Thymus (tissue), 11 donors: ENCODE measurements at regions not wholly inside any gene's neighbourhood (a gene's known extent, or its start where the extent isn't known, plus 50 kb on each side); places are given as distances from the start of the nearest gene placed in this dataset.

Source experiments
- DNase-seq, 9 donors: peaks; one replicate each; pipeline ENCODE4 v3.0.0-alpha.2; 2013; ENCODE audit warnings: low spot score in 9 of 9, low read depth in 6 of 9, missing footprints in 1 of 9
- H3K27ac ChIP-seq, 2 donors: one replicate each; pipeline ENCODE4 v1.5.1; 2013; ENCODE audit warnings: control low read depth in 1 of 2, low read depth in 1 of 2, low read length in 1 of 2, mild to moderate bottlenecking in 1 of 2, moderate library complexity in 1 of 2
- H3K27me3 ChIP-seq, 2 donors: one replicate each; pipeline ENCODE4 v1.5.1; 2013; ENCODE audit warnings: low read length in 1 of 2; ENCODE audit not compliant: control insufficient read depth in 2 of 2, insufficient read depth in 1 of 2
- H3K36me3 ChIP-seq, 2 donors: one replicate each; pipeline ENCODE4 v1.5.1; 2013; ENCODE audit warnings: low read length in 1 of 2, mild to moderate bottlenecking in 1 of 2, moderate library complexity in 1 of 2; ENCODE audit not compliant: control insufficient read depth in 2 of 2, insufficient read depth in 2 of 2
- H3K4me1 ChIP-seq, 2 donors: one replicate each; pipeline ENCODE4 v1.5.1; 2013; ENCODE audit warnings: low read length in 2 of 2; ENCODE audit not compliant: control insufficient read depth in 2 of 2, insufficient read depth in 2 of 2
- H3K4me3 ChIP-seq, 2 donors: one replicate each; pipeline ENCODE4 v1.5.1; 2013; ENCODE audit warnings: low read length in 2 of 2, control low read depth in 1 of 2, mild to moderate bottlenecking in 1 of 2
- H3K9me3 ChIP-seq, 2 donors: one replicate each; pipeline ENCODE4 v1.5.1; 2013; ENCODE audit warnings: low read length in 1 of 2, mild to moderate bottlenecking in 1 of 2; ENCODE audit not compliant: control insufficient read depth in 2 of 2, insufficient read depth in 1 of 2
- WGBS: extraction: QIAGEN DNeasy Blood & Tissue Kit; methylation state at CpG from one replicate; pipeline ENCODE4 v1.1.7; 2013; 5-methylcytosine and 5-hydroxymethylcytosine counted together
- donor health status: healthy.

GRCh38 chr18:25805323-25805722 lies 285.1 kb downstream of the SS18 start:
- Histone ChIP-seq H3K27ac (no peak overlapping the region), H3K36me3 (no peaks in the 10 kb centered on the region), H3K27me3 (no peaks in the 10 kb centered on the region), H3K9me3 (peaks cover 0 to 2% of the 10 kb centered on the region in 2 donors), H3K4me3 (no peak overlapping the region), H3K4me1 (no peaks in the 10 kb centered on the region)
- 96% methylated on average over 5 of the region's 5 CpGs for WGBS
- no peak for DNase-seq

DNA sequence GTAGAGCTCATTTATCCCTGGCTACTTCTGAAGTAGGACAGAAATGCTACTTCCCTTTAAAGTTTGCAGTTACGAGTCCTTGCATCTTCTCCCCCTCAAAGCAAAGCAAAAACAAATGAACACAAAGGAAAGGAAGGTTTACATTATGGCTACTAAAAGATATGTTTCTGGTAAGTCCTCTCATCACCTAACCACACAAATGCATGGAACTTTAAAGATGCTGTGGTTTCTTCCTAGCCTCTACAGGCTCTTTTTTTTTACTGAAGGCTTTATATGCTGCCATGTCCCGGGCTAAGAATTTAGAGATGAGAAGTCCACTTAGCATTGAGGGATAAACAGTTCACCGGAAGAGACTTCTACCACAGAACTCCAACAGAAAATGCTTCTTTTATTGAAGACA lies 291.2 kb downstream of the SS18 start:
- no peaks in the 10 kb centered on the region for H3K4me1 ChIP-seq
- H3K4me3 ChIP-seq: no peak overlapping the region
- no peaks in the 10 kb centered on the region for H3K27me3 ChIP-seq
- H3K36me3 ChIP-seq: no peaks in the 10 kb centered on the region
- 95% methylated on average over 3 of the region's 3 CpGs for WGBS
- no peaks in the 10 kb centered on the region for H3K9me3 ChIP-seq
- DNase-seq: no peak
- H3K27ac ChIP-seq: no peak overlapping the region

DNA sequence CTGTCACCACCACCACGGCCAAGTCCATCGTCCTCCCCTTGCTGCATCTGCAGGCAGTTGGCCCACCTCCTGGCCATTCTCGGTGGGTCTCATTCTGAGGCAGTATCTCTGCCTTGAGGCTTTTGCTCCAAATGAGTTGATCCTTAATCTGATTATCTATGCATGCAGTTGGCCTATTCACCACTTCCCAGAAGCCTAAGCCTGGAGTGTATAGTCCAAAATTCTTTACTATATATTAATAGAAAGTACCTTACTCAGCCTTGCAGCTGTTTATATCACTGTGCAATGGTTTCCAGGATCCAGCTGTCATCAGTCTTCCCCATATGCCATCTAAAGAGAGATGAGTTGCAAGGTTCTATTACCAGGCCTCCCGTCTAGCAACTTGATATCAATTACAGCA lies 292.4 kb downstream of the SS18 start:
- Histone ChIP-seq H3K27me3 (no peaks in the 10 kb centered on the region), H3K9me3 (no peaks in the 10 kb centered on the region), H3K27ac (no peak overlapping the region), H3K4me3 (no peak overlapping the region), H3K4me1 (no peaks in the 10 kb centered on the region), H3K36me3 (no peaks in the 10 kb centered on the region)
- DNase-seq: no peak
- 95% methylated on average over 4 of the region's 4 CpGs for WGBS

DNA sequence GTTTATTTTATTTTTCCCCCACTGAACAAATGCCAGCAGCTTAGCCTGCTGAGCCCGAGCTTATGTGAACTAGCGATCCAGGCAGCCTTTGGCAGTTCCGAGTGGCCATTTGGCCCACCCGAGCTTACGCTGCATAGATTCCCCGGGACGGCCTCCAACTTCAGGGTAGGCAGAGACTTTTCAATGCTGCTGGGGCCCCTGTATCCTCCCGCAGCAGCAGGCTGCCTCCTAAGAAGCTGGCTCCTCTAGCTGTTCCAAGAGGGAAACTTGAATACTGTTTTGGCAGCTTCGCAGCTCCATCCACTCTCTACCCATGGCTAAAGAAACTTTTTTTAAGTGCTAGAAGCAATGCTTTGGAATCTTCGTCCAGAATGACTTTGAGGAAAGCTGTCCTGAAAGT lies 295.2 kb downstream of the SS18 start:
- Histone ChIP-seq H3K27me3 (no peaks in the 10 kb centered on the region), H3K4me1 (no peaks in the 10 kb centered on the region), H3K27ac (no peak overlapping the region), H3K4me3 (no peak overlapping the region), H3K9me3 (no peaks in the 10 kb centered on the region), H3K36me3 (no peaks in the 10 kb centered on the region)
- 84% methylated on average over 10 of the region's 10 CpGs for WGBS
- no peak for DNase-seq

DNA sequence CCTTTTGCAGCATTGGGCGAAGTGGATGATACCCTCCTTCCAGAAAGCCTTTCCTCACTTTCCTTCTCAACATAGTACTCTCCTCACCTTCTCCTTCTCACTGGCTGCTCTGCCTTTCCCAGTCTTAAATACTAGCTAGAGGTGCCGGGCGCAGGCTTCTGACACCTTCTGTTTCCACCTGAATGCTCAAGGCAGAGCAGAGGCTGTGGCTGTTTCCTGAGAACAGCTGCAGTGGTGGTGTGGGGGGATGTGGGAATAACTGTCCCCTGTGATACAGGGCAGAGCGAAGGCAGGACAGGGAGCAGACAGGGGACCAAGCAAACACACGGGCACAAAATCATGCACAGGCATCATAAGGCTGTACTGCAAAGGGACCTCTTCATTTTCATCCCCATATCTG lies 303.1 kb downstream of the SS18 start:
- no peaks in the 10 kb centered on the region for H3K4me1 ChIP-seq
- no peak for DNase-seq
- no peaks in the 10 kb centered on the region for H3K9me3 ChIP-seq
- H3K36me3 ChIP-seq: no peaks in the 10 kb centered on the region
- no peaks in the 10 kb centered on the region for H3K27me3 ChIP-seq
- no peak overlapping the region for H3K27ac ChIP-seq
- H3K4me3 ChIP-seq: no peak overlapping the region
- 97% methylated on average over 5 of the region's 5 CpGs for WGBS

GRCh38 chr18:25786758-25787157 lies 303.7 kb downstream of the SS18 start:
- 91% methylated on average over 2 of the region's 2 CpGs for WGBS
- no peaks in the 10 kb centered on the region for H3K36me3 ChIP-seq
- H3K9me3 ChIP-seq: no peaks in the 10 kb centered on the region
- H3K4me1 ChIP-seq: no peaks in the 10 kb centered on the region
- H3K27ac ChIP-seq: no peak overlapping the region
- no peaks in the 10 kb centered on the region for H3K27me3 ChIP-seq
- no peak for DNase-seq
- no peak overlapping the region for H3K4me3 ChIP-seq

- no peaks in the 10 kb centered on the region for H3K27me3 ChIP-seq
- H3K4me3 ChIP-seq: no peak overlapping the region
- no peaks in the 10 kb centered on the region for H3K4me1 ChIP-seq
- no peaks in the 10 kb centered on the region for H3K36me3 ChIP-seq
- H3K27ac ChIP-seq: no peak overlapping the region
- 91% methylated on average over 7 of the region's 7 CpGs for WGBS
- DNase-seq: no peak
- H3K9me3 ChIP-seq: no peaks in the 10 kb centered on the region
Measured at GRCh38 chr18:25780105-25780504, 310.3 kb downstream of the SS18 start.

DNA sequence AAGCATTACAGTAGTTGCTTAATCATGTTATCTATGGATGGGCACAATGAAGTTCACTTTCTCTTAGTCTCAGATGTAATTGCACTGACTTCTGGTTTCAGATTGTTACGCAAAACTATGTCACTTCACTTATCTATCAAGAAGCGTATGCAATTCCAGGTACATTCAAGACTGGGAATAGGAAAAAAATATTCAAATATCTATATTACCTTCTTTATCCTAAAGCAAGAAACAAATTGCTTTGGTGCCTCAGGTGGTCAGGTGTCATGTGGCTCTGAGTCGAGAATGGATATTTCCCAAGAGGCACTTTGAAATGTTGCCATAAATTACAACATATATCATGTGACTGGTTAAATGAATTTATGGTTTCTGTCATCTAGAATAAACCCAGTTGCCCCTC lies 318.6 kb downstream of the SS18 start:
- no peaks in the 10 kb centered on the region for H3K27me3 ChIP-seq
- H3K9me3 ChIP-seq: no peaks in the 10 kb centered on the region
- DNase-seq: no peak
- H3K4me3 ChIP-seq: no peak overlapping the region
- H3K36me3 ChIP-seq: no peaks in the 10 kb centered on the region
- no peak overlapping the region for H3K27ac ChIP-seq
- H3K4me1 ChIP-seq: no peaks in the 10 kb centered on the region
- WGBS: 95% methylated on average over 3 of the region's 3 CpGs

- Histone ChIP-seq H3K27ac (no peak overlapping the region), H3K4me1 (no peaks in the 10 kb centered on the region), H3K27me3 (no peaks in the 10 kb centered on the region), H3K4me3 (no peak overlapping the region), H3K9me3 (no peaks in the 10 kb centered on the region), H3K36me3 (no peaks in the 10 kb centered on the region)
- 92% methylated on average over 4 of the region's 4 CpGs for WGBS
- no peak for DNase-seq
Measured at GRCh38 chr18:25764777-25765176, 325.6 kb downstream of the SS18 start.

GRCh38 chr18:25759111-25759510 lies 331.3 kb downstream of the SS18 start:
- Histone ChIP-seq H3K27ac (no peak overlapping the region), H3K4me1 (no peaks in the 10 kb centered on the region), H3K27me3 (no peaks in the 10 kb centered on the region), H3K9me3 (no peaks in the 10 kb centered on the region), H3K36me3 (no peaks in the 10 kb centered on the region), H3K4me3 (no peak overlapping the region)
- 83% methylated on average over 1 of the region's 1 CpG for WGBS
- DNase-seq: no peak
